Gastrocnemius medialis (tissue), 4 donors: ENCODE measurements at regions not wholly inside any gene's neighbourhood (a gene's known extent, or its start where the extent isn't known, plus 50 kb on each side); places are given as distances from the start of the nearest gene placed in this dataset.

Source experiments
- ATAC-seq, 2 donors: fragments of 150-250 bp; one replicate each; pipeline ENCODE4 v1.9.1; 2016
- DNase-seq, 2 donors: peaks; one replicate each; pipeline ENCODE4 v3.0.0-alpha.2; 2019
- H3K27ac ChIP-seq, 4 donors: fragments of 200-600 bp; sonication (generic); 1 replicate in 1 of 4; 2 replicates in 3 of 4; pipeline ENCODE4 v1.5.1; 2016 to 2018; ENCODE audit warnings: mild to moderate bottlenecking in 2 of 4, moderate library complexity in 1 of 4
- H3K27me3 ChIP-seq, 3 donors: fragments of 200-600 bp; sonication (generic) in 2 of 3; 1 replicate in 1 of 3; 2 replicates in 2 of 3; pipeline versions ENCODE4 v1.5.1 to v1.6.0; 2016 to 2019; ENCODE audit warnings: mild to moderate bottlenecking in 1 of 3, moderate library complexity in 1 of 3
- H3K36me3 ChIP-seq, 2 donors: fragments of 200-600 bp; sonication (generic) in 1 of 2; one replicate each; pipeline ENCODE4 v1.5.1; 2017 to 2018
- H3K4me1 ChIP-seq, 2 donors: fragments of 200-600 bp; sonication (generic) in 1 of 2; one replicate each; pipeline ENCODE4 v1.5.1; 2016 to 2017; ENCODE audit warnings: mild to moderate bottlenecking in 2 of 2
- H3K4me3 ChIP-seq, 4 donors: fragments of 200-600 bp; sonication (generic) in 3 of 4; 1 replicate in 1 of 4; 2 replicates in 3 of 4; pipeline ENCODE4 v1.5.1; 2016 to 2019; ENCODE audit warnings: mild to moderate bottlenecking in 2 of 4
- H3K9me3 ChIP-seq, 3 donors: fragments of 200-600 bp; sonication (generic) in 2 of 3; 1 replicate in 1 of 3; 2 replicates in 2 of 3; pipeline ENCODE4 v1.5.1; 2016 to 2019
- POLR2A ChIP-seq, 2 donors: fragments of 450-650 bp; IDR thresholded peaks; one replicate each; pipeline ENCODE4 v1.6.1; 2017; ENCODE audit warnings: antibody characterized with exemption in 2 of 2, mild to moderate bottlenecking in 2 of 2, moderate library complexity in 2 of 2
- in situ Hi-C, 4 donors: fragments of 200-750 bp; cut with MboI; loops; one replicate each; pipeline versions ENCODE4 v1.15.0 to v1.8.0; 2017; ENCODE audit warnings: low sequenced_read_pairs in 4 of 4
- intact Hi-C: fragments of 100-400 bp; cut with DNase I; formaldehyde crosslinking; loops from one replicate; pipeline ENCODE4 v1.15.1; 2023; ENCODE audit warnings: low total_unique reads
- TF ChIP-seq, protein P1 (sequence below), 5 experiments: fragments of 450-650 bp in 3 of 5; fragments of 200-600 bp in 2 of 5; sonication (generic) in 2 of 5; IDR thresholded peaks in 4 of 5; conservative IDR thresholded peaks in 1 of 5; 1 replicate in 4 of 5; 2 replicates in 1 of 5; pipeline ENCODE4 v1.5.1; 2016 to 2019; ENCODE audit warnings: antibody characterized with exemption in 5 of 5, mild to moderate bottlenecking in 3 of 5, moderate library complexity in 3 of 5

DNA sequence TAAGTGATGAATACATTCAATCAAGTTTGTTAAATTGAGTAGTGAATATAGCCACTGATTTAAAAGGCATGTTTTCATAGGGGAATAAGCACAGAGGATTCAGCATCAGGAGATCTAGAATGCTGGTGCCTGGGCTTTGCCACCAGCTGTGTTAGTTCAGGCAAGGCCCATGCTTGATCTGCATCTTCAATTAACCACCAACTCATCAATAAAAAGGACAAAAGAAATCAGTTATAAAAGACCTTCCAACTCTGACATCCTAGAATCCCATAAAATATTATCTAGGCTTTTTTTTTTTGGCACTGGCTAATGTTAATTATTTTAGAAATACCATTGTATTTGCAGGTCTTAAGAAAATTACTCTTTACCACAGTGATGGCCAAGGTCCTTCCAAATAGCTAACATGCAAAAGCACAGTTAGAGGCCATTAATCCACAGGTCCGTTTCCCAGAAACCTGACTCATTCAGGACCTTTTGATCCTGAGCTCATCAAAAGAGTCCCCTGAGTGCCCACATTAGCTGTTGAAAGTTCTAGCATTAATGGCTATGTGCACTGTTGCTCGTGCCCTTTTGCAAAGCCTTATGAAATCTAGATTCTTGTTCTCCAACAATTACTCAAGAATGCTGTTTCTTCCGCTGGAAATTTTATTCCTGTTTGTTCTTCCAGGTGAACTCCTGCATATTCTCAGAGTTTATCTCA is 170.0 kb downstream of the CYRIA start:
- TF ChIP-seq POLR2A (IDR thresholded peaks at IDR 0.05): no peak
- TF ChIP-seq, protein P1, sequence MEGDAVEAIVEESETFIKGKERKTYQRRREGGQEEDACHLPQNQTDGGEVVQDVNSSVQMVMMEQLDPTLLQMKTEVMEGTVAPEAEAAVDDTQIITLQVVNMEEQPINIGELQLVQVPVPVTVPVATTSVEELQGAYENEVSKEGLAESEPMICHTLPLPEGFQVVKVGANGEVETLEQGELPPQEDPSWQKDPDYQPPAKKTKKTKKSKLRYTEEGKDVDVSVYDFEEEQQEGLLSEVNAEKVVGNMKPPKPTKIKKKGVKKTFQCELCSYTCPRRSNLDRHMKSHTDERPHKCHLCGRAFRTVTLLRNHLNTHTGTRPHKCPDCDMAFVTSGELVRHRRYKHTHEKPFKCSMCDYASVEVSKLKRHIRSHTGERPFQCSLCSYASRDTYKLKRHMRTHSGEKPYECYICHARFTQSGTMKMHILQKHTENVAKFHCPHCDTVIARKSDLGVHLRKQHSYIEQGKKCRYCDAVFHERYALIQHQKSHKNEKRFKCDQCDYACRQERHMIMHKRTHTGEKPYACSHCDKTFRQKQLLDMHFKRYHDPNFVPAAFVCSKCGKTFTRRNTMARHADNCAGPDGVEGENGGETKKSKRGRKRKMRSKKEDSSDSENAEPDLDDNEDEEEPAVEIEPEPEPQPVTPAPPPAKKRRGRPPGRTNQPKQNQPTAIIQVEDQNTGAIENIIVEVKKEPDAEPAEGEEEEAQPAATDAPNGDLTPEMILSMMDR (IDR thresholded peaks at IDR 0.05 in 4 of 5, conservative IDR thresholded peaks at IDR 0.05 in 1 of 5): no peak
- H3K27ac ChIP-seq: no peak overlapping the region
- ATAC-seq (no peak), DNase-seq (no peak)
- H3K27me3 ChIP-seq: no peaks in the 10 kb centered on the region
- in situ Hi-C loops (loop anchor here in 1 of 4 donors (25.0 kb wide), 1 partner anchor 558 kb away; the partner anchor contains the start of gene MYCN), intact Hi-C loops (no loop called here)
- no peaks in the 10 kb centered on the region for H3K36me3 ChIP-seq
- no peaks in the 10 kb centered on the region for H3K4me1 ChIP-seq
- no peaks in the 10 kb centered on the region for H3K9me3 ChIP-seq
- H3K4me3 ChIP-seq: no peak overlapping the region

DNA sequence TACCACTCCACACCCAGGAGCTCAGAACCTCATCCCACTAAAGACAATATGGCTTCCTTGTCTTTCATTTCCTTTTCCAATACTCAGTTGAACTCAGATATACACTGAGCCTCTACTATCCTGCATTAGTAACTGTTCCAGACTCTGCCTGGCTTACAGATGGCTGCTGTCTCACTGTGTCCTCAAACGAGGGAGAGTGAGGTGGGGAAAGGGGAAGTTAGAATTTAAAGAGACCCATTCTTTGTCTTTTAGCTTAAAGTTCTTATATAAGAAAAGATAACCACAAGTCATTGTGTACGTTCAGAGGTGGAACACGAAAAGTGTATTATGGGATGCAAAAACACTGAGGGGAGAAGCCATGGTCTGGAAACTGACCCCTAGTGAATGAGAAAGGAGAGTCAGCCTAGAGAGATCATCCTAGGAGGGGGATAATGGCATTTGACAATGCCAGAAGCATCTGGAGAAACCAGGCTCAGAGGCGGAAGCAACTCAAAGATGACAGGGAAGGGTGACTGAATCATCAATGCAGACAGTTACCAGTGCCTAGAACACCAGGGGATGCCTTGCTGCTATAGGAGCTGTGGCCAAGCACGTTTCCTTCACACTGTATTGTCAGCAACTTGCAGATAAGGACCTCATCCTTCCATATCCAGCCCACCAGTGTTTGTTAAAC is 170.7 kb downstream of the CYRIA start:
- ATAC-seq (no peak), DNase-seq (no peak)
- no peaks in the 10 kb centered on the region for H3K27me3 ChIP-seq
- no peaks in the 10 kb centered on the region for H3K4me1 ChIP-seq
- intact Hi-C loops (no loop called here), in situ Hi-C loops (loop anchor here in 1 of 4 donors (25.0 kb wide), 1 partner anchor 558 kb away; the partner anchor contains the start of gene MYCN)
- H3K4me3 ChIP-seq: no peak overlapping the region
- H3K36me3 ChIP-seq: no peaks in the 10 kb centered on the region
- TF ChIP-seq POLR2A (IDR thresholded peaks at IDR 0.05): no peak
- TF ChIP-seq, protein P1 (IDR thresholded peaks at IDR 0.05 in 4 of 5, conservative IDR thresholded peaks at IDR 0.05 in 1 of 5): no peak
- no peaks in the 10 kb centered on the region for H3K9me3 ChIP-seq
- no peak overlapping the region for H3K27ac ChIP-seq

DNA sequence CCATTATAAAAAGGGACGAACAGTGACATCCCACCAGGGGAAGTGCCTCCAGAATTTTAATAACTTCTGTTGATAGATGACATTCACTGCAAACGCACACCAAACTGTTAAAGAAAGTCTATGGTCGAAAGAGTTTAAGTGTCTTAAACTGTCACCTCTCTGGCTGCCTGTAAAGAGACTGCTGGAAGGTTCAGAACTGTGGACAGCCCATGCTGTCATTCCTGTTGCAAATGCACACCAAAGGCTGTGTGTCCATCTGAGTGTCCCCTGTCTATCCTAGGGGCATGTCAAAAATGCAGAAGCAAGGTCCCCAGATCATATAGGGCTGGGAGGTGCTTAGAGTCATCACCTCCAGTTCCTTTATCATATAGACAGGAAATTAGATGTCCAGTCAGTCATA is 171.8 kb downstream of the CYRIA start:
- intact Hi-C loops (no loop called here), in situ Hi-C loops (loop anchor here in 1 of 4 donors (25.0 kb wide), 1 partner anchor 556 kb away; the partner anchor contains the start of gene MYCN)
- no peak for TF ChIP-seq POLR2A (IDR thresholded peaks at IDR 0.05)
- TF ChIP-seq, protein P1 (IDR thresholded peaks at IDR 0.05 in 4 of 5, conservative IDR thresholded peaks at IDR 0.05 in 1 of 5): no peak
- no peaks in the 10 kb centered on the region for H3K9me3 ChIP-seq
- ATAC-seq: no peak
- no peaks in the 10 kb centered on the region for H3K27me3 ChIP-seq
- H3K36me3 ChIP-seq: no peaks in the 10 kb centered on the region
- H3K4me3 ChIP-seq: no peak overlapping the region
- no peaks in the 10 kb centered on the region for H3K4me1 ChIP-seq
- no peak overlapping the region for H3K27ac ChIP-seq
- no peak for DNase-seq

DNA sequence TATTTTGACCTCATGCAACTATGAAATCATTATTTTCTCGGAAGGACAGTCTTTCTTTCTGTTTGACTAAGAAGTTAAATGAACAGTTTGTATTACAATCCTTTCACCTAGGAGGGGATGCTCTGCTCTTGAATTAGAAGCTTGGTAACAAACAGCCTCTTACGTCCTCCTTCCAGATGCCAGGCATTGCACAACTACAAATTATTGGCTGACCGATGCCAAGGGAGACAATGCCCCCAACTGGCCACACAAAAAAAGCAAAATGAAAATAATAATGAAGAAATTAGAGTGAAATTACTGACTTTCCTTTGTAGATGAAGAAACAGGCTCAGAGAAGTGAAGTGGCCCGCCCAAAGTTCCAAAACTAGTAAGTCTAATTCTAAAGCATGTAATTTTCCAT is 177.9 kb downstream of the CYRIA start:
- no peaks in the 10 kb centered on the region for H3K4me1 ChIP-seq
- DNase-seq (no peak), ATAC-seq (no peak)
- no peak overlapping the region for H3K4me3 ChIP-seq
- in situ Hi-C loops: loop anchor here in 2 of 4 donors (10.0 to 25.0 kb wide), 2 partner anchors 550 to 853 kb away; partner anchors contain the start of gene MYCN (in 1 of the 2)
- H3K36me3 ChIP-seq: no peaks in the 10 kb centered on the region
- H3K27me3 ChIP-seq: no peaks in the 10 kb centered on the region
- intact Hi-C loops: loop anchor here (1.0 kb wide), 1 partner anchor 548 kb away; no protein-coding TSS in a partner anchor
- TF ChIP-seq, protein P1 (IDR thresholded peaks at IDR 0.05 in 4 of 5, conservative IDR thresholded peaks at IDR 0.05 in 1 of 5): peak in 1 of 5 experiments; percentile 15
- TF ChIP-seq POLR2A (IDR thresholded peaks at IDR 0.05): no peak
- H3K9me3 ChIP-seq: no peaks in the 10 kb centered on the region
- no peak overlapping the region for H3K27ac ChIP-seq
